GM13976 (cell line): ENCODE measurements at regions not wholly inside any gene's neighbourhood (a gene's known extent, or its start where the extent isn't known, plus 50 kb on each side); places are given as distances from the start of the nearest gene placed in this dataset.
"Not testable (repeated sequence)": the region's sequence is repeated elsewhere in the genome, so short reads cannot be mapped to it uniquely, and the experiment has no call there.

Experiments
- DNase-seq: peaks from one replicate; pipeline ENCODE4 v3.0.0; 2012; ENCODE audit warnings: low spot score
- in situ Hi-C: fragments of 300-500 bp; cut with MboI; formaldehyde crosslinking; loops from one replicate; pipeline ENCODE4 v1.12.0; 2022; ENCODE audit warnings: low sequenced_read_pairs, mixed read lengths, inconsistent platforms; ENCODE audit not compliant: unreplicated experiment
- TF ChIP-seq, protein P1 (sequence below): IDR thresholded peaks from 2 replicates; pipeline ENCODE4 v1.5.1; 2012; ENCODE audit warnings: borderline replicate concordance, mild to moderate bottlenecking; ENCODE audit not compliant: insufficient read depth; ENCODE audit errors: extremely low read depth, missing control alignments, control extremely low read depth

DNA sequence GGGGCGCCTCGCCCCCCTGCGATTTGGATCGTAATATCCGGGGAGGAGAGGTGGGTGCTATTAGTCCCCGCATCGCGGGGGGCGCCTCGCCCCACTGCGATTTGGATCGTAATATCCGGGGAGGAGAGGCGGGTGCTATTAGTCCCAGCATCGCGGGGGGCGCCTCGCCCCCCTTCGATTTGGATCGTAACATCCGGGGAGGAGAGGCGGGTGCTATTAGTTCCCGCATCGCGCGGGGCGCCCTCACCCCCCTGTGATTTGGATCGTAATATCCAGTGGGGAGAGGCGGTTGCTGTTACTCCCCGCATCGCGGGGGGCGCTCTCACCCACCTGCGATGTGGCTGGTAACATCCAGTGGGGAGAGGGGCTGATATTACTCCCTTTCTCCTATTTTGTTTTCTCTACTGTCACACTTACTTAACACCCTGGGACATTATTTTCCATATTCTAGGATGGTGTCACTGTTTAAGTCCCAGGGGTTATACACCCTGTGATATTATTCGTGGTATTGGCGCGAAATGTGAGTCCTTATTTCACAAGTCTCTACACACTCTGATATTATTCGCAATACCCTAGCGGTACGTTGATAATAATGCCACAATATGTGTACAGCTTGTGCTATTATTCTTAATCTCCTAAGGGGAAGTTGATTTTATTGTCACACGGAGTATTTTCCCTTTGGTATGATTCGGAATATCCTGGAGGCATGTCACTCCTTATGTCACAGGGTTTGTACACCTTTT is 57.8 kb upstream of the ALDH3B2 start:
- in situ Hi-C loops, result no loop called here
- DNase-seq, result peak; percentile 22
- TF ChIP-seq, protein P1, sequence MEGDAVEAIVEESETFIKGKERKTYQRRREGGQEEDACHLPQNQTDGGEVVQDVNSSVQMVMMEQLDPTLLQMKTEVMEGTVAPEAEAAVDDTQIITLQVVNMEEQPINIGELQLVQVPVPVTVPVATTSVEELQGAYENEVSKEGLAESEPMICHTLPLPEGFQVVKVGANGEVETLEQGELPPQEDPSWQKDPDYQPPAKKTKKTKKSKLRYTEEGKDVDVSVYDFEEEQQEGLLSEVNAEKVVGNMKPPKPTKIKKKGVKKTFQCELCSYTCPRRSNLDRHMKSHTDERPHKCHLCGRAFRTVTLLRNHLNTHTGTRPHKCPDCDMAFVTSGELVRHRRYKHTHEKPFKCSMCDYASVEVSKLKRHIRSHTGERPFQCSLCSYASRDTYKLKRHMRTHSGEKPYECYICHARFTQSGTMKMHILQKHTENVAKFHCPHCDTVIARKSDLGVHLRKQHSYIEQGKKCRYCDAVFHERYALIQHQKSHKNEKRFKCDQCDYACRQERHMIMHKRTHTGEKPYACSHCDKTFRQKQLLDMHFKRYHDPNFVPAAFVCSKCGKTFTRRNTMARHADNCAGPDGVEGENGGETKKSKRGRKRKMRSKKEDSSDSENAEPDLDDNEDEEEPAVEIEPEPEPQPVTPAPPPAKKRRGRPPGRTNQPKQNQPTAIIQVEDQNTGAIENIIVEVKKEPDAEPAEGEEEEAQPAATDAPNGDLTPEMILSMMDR, result peak; percentile 11

DNA sequence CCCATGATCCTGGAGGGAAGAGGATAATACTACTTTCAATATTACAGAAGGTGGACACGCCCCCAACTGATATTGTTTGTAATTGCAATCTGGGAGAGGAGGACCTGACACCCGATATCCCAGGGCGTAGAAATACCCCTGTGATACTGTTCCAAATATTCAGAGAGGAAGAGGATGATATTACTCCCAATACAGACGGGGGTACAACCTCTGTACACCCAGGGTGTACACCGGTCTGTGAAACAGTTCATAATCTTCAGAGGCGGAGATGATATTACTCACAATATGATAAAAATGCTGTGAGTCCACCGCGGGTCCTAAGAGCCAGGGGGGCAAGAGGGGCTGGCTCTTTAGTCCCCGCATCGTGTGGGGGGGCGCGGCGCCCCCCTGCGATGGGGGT is 57.2 kb upstream of the ALDH3B2 start:
- no peak for DNase-seq
- TF ChIP-seq, protein P1, result no peak
- in situ Hi-C loops, result no loop called here

GRCh38 chr11:67728163-67728571 is 53.7 kb upstream of the ALDH3B2 start:
- in situ Hi-C loops, DNase-seq: not testable (repeated sequence)

DNA sequence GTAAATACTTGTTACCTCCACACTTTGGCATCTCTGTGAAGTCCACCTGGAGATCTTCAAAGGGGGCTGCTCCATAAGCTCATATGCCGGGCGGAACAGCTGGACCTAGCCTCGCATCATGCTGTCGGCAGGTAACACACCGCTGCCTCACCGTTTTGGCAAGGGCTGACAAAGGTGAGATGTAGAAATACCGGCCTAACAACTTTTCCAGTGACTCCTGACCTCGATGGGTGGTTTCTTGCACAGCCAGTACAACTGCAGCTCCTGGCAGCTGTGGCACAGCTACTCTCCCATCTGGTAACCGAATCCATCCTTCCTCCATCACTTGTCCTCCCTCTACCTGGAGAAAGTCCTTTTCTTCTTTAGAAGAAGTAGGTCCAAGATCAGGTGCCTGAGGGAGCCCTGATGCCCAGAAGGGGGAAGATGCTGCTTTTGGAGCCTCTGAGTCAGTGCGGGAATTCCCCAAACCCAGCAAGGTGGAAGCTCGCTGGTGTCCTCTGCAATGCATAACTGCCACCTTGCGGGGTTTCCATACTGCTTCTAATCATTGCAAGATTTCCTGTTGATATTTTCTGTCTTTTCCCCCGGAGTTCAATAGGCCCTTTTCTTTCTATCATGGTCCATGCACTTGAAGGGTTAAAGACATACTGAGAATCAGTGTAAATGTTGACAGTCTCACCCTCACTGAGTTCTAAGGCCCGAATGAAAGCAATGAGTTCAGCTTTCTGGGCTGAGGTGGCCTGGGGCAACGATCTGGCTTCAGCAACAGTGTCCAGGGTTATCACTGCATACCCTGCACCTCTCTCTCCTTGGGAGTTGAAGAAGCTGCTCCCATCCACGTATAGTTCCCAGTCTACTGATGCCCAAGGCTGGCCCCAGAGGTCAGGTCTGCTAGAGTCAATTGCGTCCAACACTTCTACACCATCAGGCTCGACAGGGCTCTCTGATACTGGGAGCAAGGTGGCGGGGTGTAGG is 52.9 kb upstream of the ALDH3B2 start:
- in situ Hi-C loops, DNase-seq: not testable (repeated sequence)
